H1 (cell line): ENCODE measurements at regions not wholly inside any gene's neighbourhood (a gene's known extent, or its start where the extent isn't known, plus 50 kb on each side); places are given as distances from the start of the nearest gene placed in this dataset.

Source experiments
- CTBP2 ChIP-seq: IDR thresholded peaks from 2 replicates; pipeline ENCODE4 v1.7.0; 2011; ENCODE audit warnings: borderline replicate concordance, mild to moderate bottlenecking, moderate library complexity, mixed read lengths, low read length; ENCODE audit not compliant: insufficient read depth, insufficient read length
- NANOG ChIP-seq: IDR thresholded peaks from 2 replicates; pipeline ENCODE4 v1.6.1; 2011; ENCODE audit warnings: low read length, low read depth, mild to moderate bottlenecking, inconsistent platforms; ENCODE audit not compliant: insufficient read depth, poor library complexity, severe bottlenecking
- TAF7 ChIP-seq: optimal IDR thresholded peaks from 2 replicates; pipeline ENCODE3; 2011; ENCODE audit warnings: low read depth, mild to moderate bottlenecking, inconsistent platforms, low read length, moderate library complexity, borderline replicate concordance

DNA sequence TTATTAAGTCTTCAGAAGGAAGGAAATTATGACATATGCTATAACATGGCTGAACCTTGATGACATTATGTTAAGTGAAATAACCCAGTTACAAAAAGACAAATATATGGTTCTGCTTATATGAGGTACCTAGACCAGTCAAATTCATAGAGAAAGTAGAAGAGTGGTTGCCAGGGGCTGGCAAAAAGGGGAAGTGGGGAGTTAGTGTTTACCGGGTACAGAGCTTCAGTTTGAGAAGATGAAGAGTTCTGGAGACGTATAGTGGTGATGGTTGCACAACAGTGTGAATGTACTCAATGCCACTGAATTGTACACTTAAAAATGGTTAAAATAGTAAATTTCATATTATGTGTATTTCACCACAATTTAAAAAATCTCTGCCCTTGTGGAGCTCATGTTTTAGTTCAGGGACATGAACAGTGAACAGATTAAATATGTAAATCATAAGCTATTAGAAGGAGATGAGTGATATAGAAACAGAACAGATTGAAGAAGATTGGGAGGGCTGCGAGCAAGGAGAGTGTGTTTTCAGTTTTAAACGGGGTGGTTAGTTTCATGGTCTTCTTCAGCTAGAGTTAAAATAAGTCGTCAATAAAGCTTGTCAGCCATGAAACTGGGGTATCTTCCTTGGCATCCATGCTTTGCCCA, 355.2 kb downstream of the KCNRG start (continued):
- TF ChIP-seq TAF7 (no peak), NANOG (no peak), CTBP2 (no peak)
- TF ChIP-seq, all 59 proteins: peak for 0
